GM12891 (cell line): ENCODE measurements at regions not wholly inside any gene's neighbourhood (a gene's known extent, or its start where the extent isn't known, plus 50 kb on each side); places are given as distances from the start of the nearest gene placed in this dataset.

Source experiments
- POLR2A ChIP-seq: IDR thresholded peaks from 2 replicates; pipeline ENCODE4 v1.6.1; 2011; ENCODE audit warnings: low read depth, low read length, control low read depth
- POLR2AphosphoS5 ChIP-seq: IDR thresholded peaks from 2 replicates; pipeline ENCODE4 v1.6.1; 2011; ENCODE audit warnings: low read depth, low read length, control low read depth

DNA sequence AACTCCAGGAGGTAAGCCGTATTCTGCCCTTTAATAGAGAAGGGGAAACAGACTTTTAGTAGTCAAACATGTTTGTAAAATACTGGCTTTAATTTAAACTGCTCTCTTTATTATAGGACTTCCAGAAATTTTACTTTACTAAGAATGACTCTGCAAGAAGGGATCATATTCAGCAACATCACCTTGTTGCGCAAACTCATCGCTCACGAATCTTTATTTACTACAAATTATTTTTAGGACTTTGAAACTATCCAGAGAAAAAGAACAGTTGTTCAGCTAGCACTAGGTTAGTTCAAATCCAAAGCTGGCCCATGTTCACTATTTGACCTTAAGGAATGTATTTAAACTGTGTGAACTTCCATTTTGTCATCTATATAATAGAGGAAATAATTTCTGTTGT lies 498.3 kb upstream of the TENM4 start:
- TF ChIP-seq POLR2A (no peak), POLR2AphosphoS5 (no peak)
